ENCODE measurements at regions not wholly inside any gene's neighbourhood (a gene's known extent, or its start where the extent isn't known, plus 50 kb on each side); places are given as distances from the start of the nearest gene placed in this dataset.

- no peak overlapping the region for H3K9ac ChIP-seq (ENCODE audit: low read length)
- H3K9me3 ChIP-seq (ENCODE audit: control insufficient read depth, low read length), result peaks cover 6% of the 10 kb centered on the region
- H3K27me3 ChIP-seq (replicated peaks; ENCODE audit: control insufficient read depth, insufficient read depth, low read length), result no peaks in the 10 kb centered on the region
- H3K36me3 ChIP-seq (ENCODE audit: control insufficient read depth, insufficient read depth, low read length, severe bottlenecking), result no peaks in the 10 kb centered on the region
- no peak for DNase-seq (ENCODE audit: low read depth)
- no peak overlapping the region for H3K4me3 ChIP-seq (ENCODE audit: low read length)
- peaks cover 9% of the 10 kb centered on the region for H3K4me1 ChIP-seq (ENCODE audit: control insufficient read depth, insufficient read depth, low read length)
Observed at GRCh38 chr16:59686405-59686804, 952.3 kb upstream of the GOT2 start.

GRCh38 chr16:59684911-59685310, 950.8 kb upstream of the GOT2 start:
- peaks cover 9% of the 10 kb centered on the region for H3K4me1 ChIP-seq (ENCODE audit: control insufficient read depth, insufficient read depth, low read length)
- peak; percentile 49 for DNase-seq (ENCODE audit: low read depth)
- H3K36me3 ChIP-seq (ENCODE audit: control insufficient read depth, insufficient read depth, low read length, severe bottlenecking), result no peaks in the 10 kb centered on the region
- no peaks in the 10 kb centered on the region for H3K27me3 ChIP-seq (replicated peaks; ENCODE audit: control insufficient read depth, insufficient read depth, low read length)
- peaks cover 6% of the 10 kb centered on the region for H3K9me3 ChIP-seq (ENCODE audit: control insufficient read depth, low read length)
- H3K9ac ChIP-seq (ENCODE audit: low read length), result no peak overlapping the region
- H3K4me3 ChIP-seq (ENCODE audit: low read length), result no peak overlapping the region

GRCh38 chr16:59683709-59684108, 949.6 kb upstream of the GOT2 start:
- no peak for DNase-seq (ENCODE audit: low read depth)
- Histone ChIP-seq H3K9ac (ENCODE audit: low read length) (no peak overlapping the region), H3K4me3 (ENCODE audit: low read length) (no peak overlapping the region), H3K9me3 (ENCODE audit: control insufficient read depth, low read length) (peaks cover 6% of the 10 kb centered on the region), H3K27me3 (replicated peaks; ENCODE audit: control insufficient read depth, insufficient read depth, low read length) (no peaks in the 10 kb centered on the region), H3K36me3 (ENCODE audit: control insufficient read depth, insufficient read depth, low read length, severe bottlenecking) (no peaks in the 10 kb centered on the region), H3K4me1 (ENCODE audit: control insufficient read depth, insufficient read depth, low read length) (peaks cover 4% of the 10 kb centered on the region)

GRCh38 chr16:59665618-59666220, 931.6 kb upstream of the GOT2 start:
- no peak overlapping the region for H3K9ac ChIP-seq (ENCODE audit: low read length)
- no peaks in the 10 kb centered on the region for H3K4me1 ChIP-seq (ENCODE audit: control insufficient read depth, insufficient read depth, low read length)
- H3K27me3 ChIP-seq (replicated peaks; ENCODE audit: control insufficient read depth, insufficient read depth, low read length), result no peaks in the 10 kb centered on the region
- no peak overlapping the region for H3K4me3 ChIP-seq (ENCODE audit: low read length)
- DNase-seq (ENCODE audit: low read depth), result no peak
- no peaks in the 10 kb centered on the region for H3K9me3 ChIP-seq (ENCODE audit: control insufficient read depth, low read length)
- H3K36me3 ChIP-seq (ENCODE audit: control insufficient read depth, insufficient read depth, low read length, severe bottlenecking), result no peaks in the 10 kb centered on the region

- no peak overlapping the region for H3K4me3 ChIP-seq (ENCODE audit: low read length)
- no peaks in the 10 kb centered on the region for H3K27me3 ChIP-seq (replicated peaks; ENCODE audit: control insufficient read depth, insufficient read depth, low read length)
Observed at GRCh38 chr16:59658572-59658971, 924.5 kb upstream of the GOT2 start.

GRCh38 chr16:59655031-59655430, 920.9 kb upstream of the GOT2 start:
- Histone ChIP-seq H3K4me1 (ENCODE audit: control insufficient read depth, insufficient read depth, low read length) (no peaks in the 10 kb centered on the region), H3K9ac (ENCODE audit: low read length) (no peak overlapping the region), H3K9me3 (ENCODE audit: control insufficient read depth, low read length) (no peaks in the 10 kb centered on the region), H3K27me3 (replicated peaks; ENCODE audit: control insufficient read depth, insufficient read depth, low read length) (no peaks in the 10 kb centered on the region), H3K4me3 (ENCODE audit: low read length) (no peak overlapping the region), H3K36me3 (ENCODE audit: control insufficient read depth, insufficient read depth, low read length, severe bottlenecking) (no peaks in the 10 kb centered on the region)
- no peak for DNase-seq (ENCODE audit: low read depth)

More at GRCh38 chr16:59658572-59658971, 924.5 kb upstream of the GOT2 start:
- Histone ChIP-seq H3K9me3 (ENCODE audit: control insufficient read depth, low read length) (no peaks in the 10 kb centered on the region), H3K9ac (ENCODE audit: low read length) (no peak overlapping the region), H3K4me1 (ENCODE audit: control insufficient read depth, insufficient read depth, low read length) (no peaks in the 10 kb centered on the region), H3K36me3 (ENCODE audit: control insufficient read depth, insufficient read depth, low read length, severe bottlenecking) (no peaks in the 10 kb centered on the region)
- DNase-seq (ENCODE audit: low read depth), result no peak

- no peaks in the 10 kb centered on the region for H3K9me3 ChIP-seq (ENCODE audit: control insufficient read depth, low read length)
- H3K9ac ChIP-seq (ENCODE audit: low read length), result no peak overlapping the region
- no peak overlapping the region for H3K4me3 ChIP-seq (ENCODE audit: low read length)
- H3K36me3 ChIP-seq (ENCODE audit: control insufficient read depth, insufficient read depth, low read length, severe bottlenecking), result no peaks in the 10 kb centered on the region
- no peaks in the 10 kb centered on the region for H3K4me1 ChIP-seq (ENCODE audit: control insufficient read depth, insufficient read depth, low read length)
- DNase-seq (ENCODE audit: low read depth), result no peak
- no peaks in the 10 kb centered on the region for H3K27me3 ChIP-seq (replicated peaks; ENCODE audit: control insufficient read depth, insufficient read depth, low read length)
Observed at GRCh38 chr16:59654455-59654854, 920.3 kb upstream of the GOT2 start.

GRCh38 chr16:59651662-59652061, 917.5 kb upstream of the GOT2 start:
- no peaks in the 10 kb centered on the region for H3K36me3 ChIP-seq (ENCODE audit: control insufficient read depth, insufficient read depth, low read length, severe bottlenecking)
- H3K4me3 ChIP-seq (ENCODE audit: low read length), result no peak overlapping the region
- H3K9me3 ChIP-seq (ENCODE audit: control insufficient read depth, low read length), result peaks cover 5% of the 10 kb centered on the region
- no peaks in the 10 kb centered on the region for H3K27me3 ChIP-seq (replicated peaks; ENCODE audit: control insufficient read depth, insufficient read depth, low read length)
- DNase-seq (ENCODE audit: low read depth), result no peak
- no peak overlapping the region for H3K9ac ChIP-seq (ENCODE audit: low read length)
- H3K4me1 ChIP-seq (ENCODE audit: control insufficient read depth, insufficient read depth, low read length), result no peaks in the 10 kb centered on the region

- DNase-seq (ENCODE audit: low read depth), result no peak
- Histone ChIP-seq H3K9ac (ENCODE audit: low read length) (no peak overlapping the region), H3K4me3 (ENCODE audit: low read length) (no peak overlapping the region), H3K27me3 (replicated peaks; ENCODE audit: control insufficient read depth, insufficient read depth, low read length) (no peaks in the 10 kb centered on the region), H3K4me1 (ENCODE audit: control insufficient read depth, insufficient read depth, low read length) (no peaks in the 10 kb centered on the region), H3K36me3 (ENCODE audit: control insufficient read depth, insufficient read depth, low read length, severe bottlenecking) (no peaks in the 10 kb centered on the region), H3K9me3 (ENCODE audit: control insufficient read depth, low read length) (peaks cover 21% of the 10 kb centered on the region)
Observed at GRCh38 chr16:59645194-59645593, 911.1 kb upstream of the GOT2 start.

- H3K4me1 ChIP-seq (ENCODE audit: control insufficient read depth, insufficient read depth, low read length), result peaks cover 45% of the 10 kb centered on the region
- no peak overlapping the region for H3K9ac ChIP-seq (ENCODE audit: low read length)
- H3K27me3 ChIP-seq (replicated peaks; ENCODE audit: control insufficient read depth, insufficient read depth, low read length), result no peaks in the 10 kb centered on the region
- H3K4me3 ChIP-seq (ENCODE audit: low read length), result peak overlapping the region; percentile 25
- H3K9me3 ChIP-seq (ENCODE audit: control insufficient read depth, low read length), result no peaks in the 10 kb centered on the region
- H3K36me3 ChIP-seq (ENCODE audit: control insufficient read depth, insufficient read depth, low read length, severe bottlenecking), result no peaks in the 10 kb centered on the region
- peak; percentile 48 for DNase-seq (ENCODE audit: low read depth)
Observed at GRCh38 chr16:59635674-59636073, 901.6 kb upstream of the GOT2 start.

- Histone ChIP-seq H3K9ac (ENCODE audit: low read length) (no peak overlapping the region), H3K36me3 (ENCODE audit: control insufficient read depth, insufficient read depth, low read length, severe bottlenecking) (no peaks in the 10 kb centered on the region), H3K27me3 (replicated peaks; ENCODE audit: control insufficient read depth, insufficient read depth, low read length) (no peaks in the 10 kb centered on the region), H3K4me1 (ENCODE audit: control insufficient read depth, insufficient read depth, low read length) (peaks cover 45% of the 10 kb centered on the region), H3K9me3 (ENCODE audit: control insufficient read depth, low read length) (no peaks in the 10 kb centered on the region), H3K4me3 (ENCODE audit: low read length) (peak overlapping the region; percentile 25)
- DNase-seq (ENCODE audit: low read depth), result peak; percentile 34
Observed at GRCh38 chr16:59634951-59635350, 900.8 kb upstream of the GOT2 start.

GRCh38 chr16:59634004-59634579, 900.0 kb upstream of the GOT2 start:
- H3K9ac ChIP-seq (ENCODE audit: low read length), result peak overlapping the region; percentile 26
- peak; percentile 72 for DNase-seq (ENCODE audit: low read depth)
- no peaks in the 10 kb centered on the region for H3K9me3 ChIP-seq (ENCODE audit: control insufficient read depth, low read length)
- H3K36me3 ChIP-seq (ENCODE audit: control insufficient read depth, insufficient read depth, low read length, severe bottlenecking), result no peaks in the 10 kb centered on the region
- H3K4me1 ChIP-seq (ENCODE audit: control insufficient read depth, insufficient read depth, low read length), result peaks cover 45% of the 10 kb centered on the region
- H3K4me3 ChIP-seq (ENCODE audit: low read length), result peak overlapping the region; percentile 11
- H3K27me3 ChIP-seq (replicated peaks; ENCODE audit: control insufficient read depth, insufficient read depth, low read length), result no peaks in the 10 kb centered on the region

Measured in adipocyte (in vitro differentiated cells).